ENCODE measurements at regions not wholly inside any gene's neighbourhood (a gene's known extent, or its start where the extent isn't known, plus 50 kb on each side); places are given as distances from the start of the nearest gene placed in this dataset.

- intact Hi-C loops (cut with DNase I) = no loop called here
- Histone ChIP-seq H3K4me1 (ENCODE audit: control insufficient read depth in 2 of 3, insufficient read depth in 2 of 3, low read depth in 1 of 3, low read length in 3 of 3) (no peaks in the 10 kb centered on the region), H3K9ac (ENCODE audit: low read length in 3 of 3) (no peak overlapping the region), H3K27ac (ENCODE audit: low read depth in 2 of 2, low read length in 2 of 2) (no peak overlapping the region), H3K9me3 (ENCODE audit: control insufficient read depth in 2 of 3, insufficient read depth in 1 of 3, low read length in 3 of 3) (peaks cover 0 to 7% (median 0%) of the 10 kb centered on the region in 3 donors), H3K27me3 (ENCODE audit: control insufficient read depth, insufficient read depth, low read length) (no peaks in the 10 kb centered on the region), H3K36me3 (ENCODE audit: control insufficient read depth in 2 of 3, insufficient read depth in 3 of 3, low read length in 3 of 3) (no peaks in the 10 kb centered on the region), H3K4me3 (ENCODE audit: low read length in 3 of 3) (no peak overlapping the region)
- no peak for FAIRE-seq
- DNase-seq = no peak
- TF ChIP-seq, protein P1, sequence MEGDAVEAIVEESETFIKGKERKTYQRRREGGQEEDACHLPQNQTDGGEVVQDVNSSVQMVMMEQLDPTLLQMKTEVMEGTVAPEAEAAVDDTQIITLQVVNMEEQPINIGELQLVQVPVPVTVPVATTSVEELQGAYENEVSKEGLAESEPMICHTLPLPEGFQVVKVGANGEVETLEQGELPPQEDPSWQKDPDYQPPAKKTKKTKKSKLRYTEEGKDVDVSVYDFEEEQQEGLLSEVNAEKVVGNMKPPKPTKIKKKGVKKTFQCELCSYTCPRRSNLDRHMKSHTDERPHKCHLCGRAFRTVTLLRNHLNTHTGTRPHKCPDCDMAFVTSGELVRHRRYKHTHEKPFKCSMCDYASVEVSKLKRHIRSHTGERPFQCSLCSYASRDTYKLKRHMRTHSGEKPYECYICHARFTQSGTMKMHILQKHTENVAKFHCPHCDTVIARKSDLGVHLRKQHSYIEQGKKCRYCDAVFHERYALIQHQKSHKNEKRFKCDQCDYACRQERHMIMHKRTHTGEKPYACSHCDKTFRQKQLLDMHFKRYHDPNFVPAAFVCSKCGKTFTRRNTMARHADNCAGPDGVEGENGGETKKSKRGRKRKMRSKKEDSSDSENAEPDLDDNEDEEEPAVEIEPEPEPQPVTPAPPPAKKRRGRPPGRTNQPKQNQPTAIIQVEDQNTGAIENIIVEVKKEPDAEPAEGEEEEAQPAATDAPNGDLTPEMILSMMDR (IDR thresholded peaks at IDR 0.05; ENCODE audit: borderline replicate concordance, extremely low read depth, insufficient read depth) = no peak
Observed at GRCh38 chr14:80134321-80134720, 77.0 kb downstream of the DIO2 start.

DNA sequence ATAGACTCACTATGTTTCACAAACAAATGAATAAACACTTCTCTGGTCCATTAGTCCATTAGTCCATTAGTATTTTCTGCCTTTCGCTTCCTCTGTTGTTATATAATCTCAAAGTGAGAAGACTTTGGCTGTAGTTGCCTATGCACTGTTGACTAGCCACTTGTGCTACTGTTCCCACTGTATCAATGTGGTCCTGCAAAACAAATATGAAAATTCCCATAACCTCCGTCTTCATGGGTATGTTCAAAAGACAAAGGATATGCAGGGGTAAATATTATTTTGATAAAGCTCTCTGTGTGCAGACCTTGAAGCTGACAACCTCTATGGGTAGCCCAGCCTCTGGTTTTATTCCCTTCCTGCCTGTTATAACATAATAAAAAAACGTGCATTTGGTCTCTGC is 77.8 kb downstream of the DIO2 start:
- no peak for FAIRE-seq
- Histone ChIP-seq H3K9me3 (ENCODE audit: control insufficient read depth in 2 of 3, insufficient read depth in 1 of 3, low read length in 3 of 3) (peaks cover 0 to 7% (median 0%) of the 10 kb centered on the region in 3 donors), H3K4me3 (ENCODE audit: low read length in 3 of 3) (no peak overlapping the region), H3K27me3 (ENCODE audit: control insufficient read depth, insufficient read depth, low read length) (no peaks in the 10 kb centered on the region), H3K36me3 (ENCODE audit: control insufficient read depth in 2 of 3, insufficient read depth in 3 of 3, low read length in 3 of 3) (no peaks in the 10 kb centered on the region), H3K4me1 (ENCODE audit: control insufficient read depth in 2 of 3, insufficient read depth in 2 of 3, low read depth in 1 of 3, low read length in 3 of 3) (no peaks in the 10 kb centered on the region), H3K9ac (ENCODE audit: low read length in 3 of 3) (no peak overlapping the region), H3K27ac (ENCODE audit: low read depth in 2 of 2, low read length in 2 of 2) (no peak overlapping the region)
- DNase-seq = no peak
- TF ChIP-seq, protein P1 (IDR thresholded peaks at IDR 0.05; ENCODE audit: borderline replicate concordance, extremely low read depth, insufficient read depth) = no peak
- intact Hi-C loops (cut with DNase I) = no loop called here

DNA sequence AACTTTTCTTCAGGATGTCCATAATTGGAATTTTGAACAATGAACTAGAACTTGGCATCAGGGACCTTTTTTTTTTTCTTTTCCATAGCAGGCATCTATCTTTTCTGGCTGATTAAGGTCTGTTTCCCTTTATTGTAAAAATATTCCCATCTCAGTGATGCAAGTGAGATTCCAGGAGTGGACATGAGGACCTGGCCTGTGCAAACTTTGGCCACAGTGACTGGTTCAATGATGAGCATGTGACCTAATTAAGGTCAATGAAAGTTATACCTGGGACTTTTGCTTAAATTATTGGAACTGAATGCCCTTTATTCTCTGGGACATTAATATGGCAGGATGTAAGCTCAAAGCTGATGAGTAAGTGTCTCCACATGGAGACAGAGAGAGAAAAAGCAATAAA is 83.8 kb downstream of the DIO2 start:
- FAIRE-seq (no peak), DNase-seq (no peak)
- Histone ChIP-seq H3K27ac (ENCODE audit: low read depth in 2 of 2, low read length in 2 of 2) (no peak overlapping the region), H3K4me3 (ENCODE audit: low read length in 3 of 3) (no peak overlapping the region), H3K36me3 (ENCODE audit: control insufficient read depth in 2 of 3, insufficient read depth in 3 of 3, low read length in 3 of 3) (no peaks in the 10 kb centered on the region), H3K9ac (ENCODE audit: low read length in 3 of 3) (no peak overlapping the region), H3K27me3 (ENCODE audit: control insufficient read depth, insufficient read depth, low read length) (no peaks in the 10 kb centered on the region), H3K9me3 (ENCODE audit: control insufficient read depth in 2 of 3, insufficient read depth in 1 of 3, low read length in 3 of 3) (no peaks in the 10 kb centered on the region), H3K4me1 (ENCODE audit: control insufficient read depth in 2 of 3, insufficient read depth in 2 of 3, low read depth in 1 of 3, low read length in 3 of 3) (no peaks in the 10 kb centered on the region)
- TF ChIP-seq, protein P1 (IDR thresholded peaks at IDR 0.05; ENCODE audit: borderline replicate concordance, extremely low read depth, insufficient read depth) = no peak
- intact Hi-C loops (cut with DNase I) = no loop called here

- FAIRE-seq (no peak), DNase-seq (no peak)
- Histone ChIP-seq H3K36me3 (ENCODE audit: control insufficient read depth in 2 of 3, insufficient read depth in 3 of 3, low read length in 3 of 3) (no peaks in the 10 kb centered on the region), H3K27ac (ENCODE audit: low read depth in 2 of 2, low read length in 2 of 2) (no peak overlapping the region), H3K27me3 (ENCODE audit: control insufficient read depth, insufficient read depth, low read length) (no peaks in the 10 kb centered on the region), H3K4me3 (ENCODE audit: low read length in 3 of 3) (no peak overlapping the region), H3K4me1 (ENCODE audit: control insufficient read depth in 2 of 3, insufficient read depth in 2 of 3, low read depth in 1 of 3, low read length in 3 of 3) (no peaks in the 10 kb centered on the region), H3K9ac (ENCODE audit: low read length in 3 of 3) (no peak overlapping the region), H3K9me3 (ENCODE audit: control insufficient read depth in 2 of 3, insufficient read depth in 1 of 3, low read length in 3 of 3) (no peaks in the 10 kb centered on the region)
- intact Hi-C loops (cut with DNase I) = no loop called here
- TF ChIP-seq, protein P1 (IDR thresholded peaks at IDR 0.05; ENCODE audit: borderline replicate concordance, extremely low read depth, insufficient read depth) = no peak
Observed at GRCh38 chr14:80124794-80125193, 86.5 kb downstream of the DIO2 start.
